ENCODE measurements at regions not wholly inside any gene's neighbourhood (a gene's known extent, or its start where the extent isn't known, plus 50 kb on each side); places are given as distances from the start of the nearest gene placed in this dataset.

DNA sequence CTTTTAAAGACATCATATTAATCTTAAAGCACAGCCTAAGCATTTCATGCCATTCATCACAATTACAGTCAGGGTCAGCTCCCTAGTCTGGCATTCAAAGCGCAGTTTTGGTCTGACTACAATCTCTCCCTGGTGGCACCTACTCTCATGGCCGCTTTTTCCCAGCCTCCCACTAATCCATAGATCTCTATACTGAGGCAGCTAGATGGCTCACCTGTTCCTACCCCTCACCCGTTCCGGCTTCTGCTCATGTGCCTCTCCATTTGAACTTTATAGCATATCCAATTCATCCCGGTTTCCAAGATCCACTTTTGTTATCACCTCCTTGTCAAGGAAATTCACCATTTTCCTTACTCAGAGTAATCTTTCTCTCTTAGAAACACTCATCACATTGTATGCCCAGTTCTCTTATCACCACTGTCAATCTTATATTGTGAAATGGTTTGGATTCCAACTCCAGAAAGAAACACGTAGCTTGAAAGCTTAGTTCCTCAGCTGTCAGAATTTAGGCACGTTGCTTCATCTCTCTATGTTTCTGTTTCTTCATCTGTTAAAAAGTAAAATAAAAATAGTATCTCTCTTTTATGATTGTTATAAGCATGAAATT, 220.0 kb upstream of the UBE2E2 start:
- DNase-seq (ENCODE audit: insufficient read length, low spot score) (no peak), FAIRE-seq (no peak)
- TF ChIP-seq SPI1 (IDR thresholded peaks at IDR 0.05; ENCODE audit: low read depth, low read length) (no peak), PAX5 (IDR thresholded peaks at IDR 0.05; ENCODE audit: insufficient read depth, low read length, severe bottlenecking) (no peak), POLR2A (IDR thresholded peaks at IDR 0.05; ENCODE audit: low read depth, low read length) (no peak), TAF1 (IDR thresholded peaks at IDR 0.05; ENCODE audit: low read depth, low read length) (no peak), POU2F2 (IDR thresholded peaks at IDR 0.05; ENCODE audit: low read depth, low read length) (no peak), POLR2AphosphoS5 (IDR thresholded peaks at IDR 0.05; ENCODE audit: low read depth, low read length) (no peak)

DNA sequence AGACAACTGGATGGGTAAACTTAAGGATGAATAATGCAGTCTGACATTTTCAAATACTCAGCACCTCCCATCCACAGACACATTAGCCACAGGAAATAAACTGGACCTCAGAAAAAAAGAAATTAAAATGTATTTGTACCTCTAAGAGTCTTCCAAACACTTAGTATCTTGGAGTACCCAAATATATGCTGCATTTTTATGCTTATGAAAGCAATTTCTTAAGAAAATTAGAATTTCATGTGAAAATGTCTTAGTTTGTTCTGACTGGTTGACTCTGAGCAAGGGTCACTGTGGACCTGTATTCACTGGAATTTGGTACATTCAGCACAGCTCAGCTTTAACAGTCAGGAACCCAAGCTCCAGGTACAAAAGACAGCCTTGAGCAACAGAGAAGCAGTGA, 216.2 kb upstream of the UBE2E2 start:
- no peak for DNase-seq (ENCODE audit: insufficient read length, low spot score)
- TF ChIP-seq TAF1 (IDR thresholded peaks at IDR 0.05; ENCODE audit: low read depth, low read length) (no peak), SPI1 (IDR thresholded peaks at IDR 0.05; ENCODE audit: low read depth, low read length) (no peak), PAX5 (IDR thresholded peaks at IDR 0.05; ENCODE audit: insufficient read depth, low read length, severe bottlenecking) (no peak)
- FAIRE-seq, result no peak

DNA sequence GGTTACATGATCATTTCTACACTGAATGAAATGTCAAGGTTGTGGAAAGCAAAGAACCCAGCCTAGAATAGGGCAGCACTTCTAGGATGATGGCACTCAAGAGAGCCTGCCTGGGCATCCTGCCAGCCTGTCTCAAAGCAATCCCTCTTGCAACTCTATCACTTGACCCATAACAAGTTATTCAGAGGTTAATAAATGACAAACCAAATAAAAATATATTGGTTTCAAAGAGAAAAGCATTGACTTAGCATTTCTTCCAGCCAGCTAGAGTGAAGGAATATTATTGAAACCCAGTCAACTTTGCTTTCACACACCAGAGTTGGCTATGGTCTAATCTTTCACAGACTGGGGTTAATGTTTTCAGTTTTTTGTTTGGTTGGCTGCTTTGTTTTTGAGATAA, 214.6 kb upstream of the UBE2E2 start:
- FAIRE-seq (no peak), DNase-seq (ENCODE audit: insufficient read length, low spot score) (no peak)
- TF ChIP-seq POLR2AphosphoS5 (IDR thresholded peaks at IDR 0.05; ENCODE audit: low read depth, low read length), result no peak
- no peak for TF ChIP-seq PAX5 (IDR thresholded peaks at IDR 0.05; ENCODE audit: insufficient read depth, low read length, severe bottlenecking)

DNA sequence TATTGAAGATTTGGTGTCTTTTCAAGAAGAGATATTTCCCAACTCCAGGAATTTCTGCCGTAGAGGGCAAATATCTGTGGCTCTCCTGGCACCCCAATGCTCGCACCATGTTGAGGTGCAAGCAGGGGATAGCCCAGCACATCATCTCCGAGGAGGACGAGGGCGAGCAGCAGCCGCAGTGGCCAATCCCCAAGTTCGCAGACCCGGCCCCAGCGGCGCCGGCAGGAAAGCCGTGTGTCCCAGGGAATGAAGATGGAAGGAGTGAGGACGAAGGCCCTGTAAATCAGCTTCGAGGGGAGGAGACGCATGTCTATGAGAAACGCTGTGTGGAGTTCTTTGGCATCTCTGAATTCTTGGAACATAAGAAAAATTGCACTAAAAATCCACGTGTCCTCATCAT, 213.4 kb upstream of the UBE2E2 start:
- DNase-seq (ENCODE audit: insufficient read length, low spot score) (no peak), FAIRE-seq (no peak)
- TF ChIP-seq PAX5 (IDR thresholded peaks at IDR 0.05; ENCODE audit: insufficient read depth, low read length, severe bottlenecking), result no peak
- no peak for TF ChIP-seq POU2F2 (IDR thresholded peaks at IDR 0.05; ENCODE audit: low read depth, low read length)
- TF ChIP-seq POLR2AphosphoS5 (IDR thresholded peaks at IDR 0.05; ENCODE audit: low read depth, low read length), result no peak
- TF ChIP-seq POLR2A (IDR thresholded peaks at IDR 0.05; ENCODE audit: low read depth, low read length), result no peak
- no peak for TF ChIP-seq SPI1 (IDR thresholded peaks at IDR 0.05; ENCODE audit: low read depth, low read length)
- no peak for TF ChIP-seq TAF1 (IDR thresholded peaks at IDR 0.05; ENCODE audit: low read depth, low read length)

DNA sequence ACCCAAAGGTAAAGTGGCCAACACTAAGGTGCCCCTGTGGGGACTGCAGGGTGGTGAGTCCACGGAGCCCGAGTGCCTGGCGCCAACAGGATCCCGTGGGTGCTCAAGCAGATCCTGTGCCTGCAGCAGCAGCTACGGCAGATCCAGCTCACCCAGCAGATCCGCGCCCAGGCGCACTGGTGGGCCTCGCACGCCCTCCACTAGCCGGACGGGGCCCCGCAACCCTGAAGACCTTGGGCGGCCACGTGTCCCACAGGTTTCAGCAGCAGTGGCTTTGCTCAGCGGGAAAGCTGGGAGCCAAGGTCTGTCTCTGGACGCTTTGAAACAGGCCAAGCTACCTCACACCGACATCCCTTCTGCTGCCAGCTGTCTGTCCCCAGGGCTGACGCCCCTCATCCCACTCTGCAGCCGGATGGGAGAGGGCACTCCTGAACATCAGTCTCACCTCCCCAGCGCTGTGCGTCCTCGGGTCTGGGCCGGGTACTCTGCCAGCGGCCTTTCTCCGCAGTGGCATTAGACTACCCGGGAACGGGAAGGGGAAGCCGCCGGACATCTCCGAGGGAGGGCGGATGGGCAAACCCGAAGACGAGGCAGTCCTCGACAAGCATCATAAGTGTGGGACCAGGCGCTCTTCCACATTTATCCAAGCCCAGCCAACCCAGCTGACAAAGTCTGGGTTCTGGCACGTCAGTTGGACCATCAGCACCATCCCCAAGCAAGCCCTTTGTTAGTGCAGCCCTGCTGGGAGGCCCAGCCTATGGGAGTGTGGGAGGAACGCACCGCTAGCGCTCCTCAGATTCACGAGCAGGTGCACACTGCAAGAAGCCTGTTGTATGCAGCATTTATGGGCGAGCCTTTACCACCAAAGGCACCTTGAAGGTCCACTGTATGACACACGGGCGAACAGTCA, 212.6 kb upstream of the UBE2E2 start:
- DNase-seq (ENCODE audit: insufficient read length, low spot score) (no peak), FAIRE-seq (no peak)

DNA sequence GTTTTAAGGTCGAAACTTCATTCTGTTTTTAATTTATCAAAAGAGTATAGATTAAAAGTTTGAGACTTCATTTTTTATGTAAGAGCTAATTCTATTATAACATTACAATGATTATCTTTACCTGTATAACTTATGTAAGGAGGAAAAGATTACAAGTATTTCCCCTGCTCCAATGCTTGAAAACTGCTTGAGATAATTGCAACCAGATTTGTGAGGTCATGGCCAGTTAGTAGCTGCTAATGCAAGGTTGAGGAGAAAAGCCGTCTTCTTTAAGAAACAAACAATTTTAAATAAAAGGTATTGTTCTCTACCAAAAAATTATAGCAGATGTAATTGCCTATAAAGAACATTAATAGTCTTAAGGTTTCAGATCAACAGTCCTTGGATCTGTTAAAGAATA, 208.3 kb upstream of the UBE2E2 start:
- TF ChIP-seq TAF1 (IDR thresholded peaks at IDR 0.05; ENCODE audit: low read depth, low read length) (no peak), SPI1 (IDR thresholded peaks at IDR 0.05; ENCODE audit: low read depth, low read length) (no peak)
- no peak for DNase-seq (ENCODE audit: insufficient read length, low spot score)
- FAIRE-seq, result no peak

More for the DNA sequence above, 212.6 kb upstream of the UBE2E2 start:
- TF ChIP-seq POU2F2 (IDR thresholded peaks at IDR 0.05; ENCODE audit: low read depth, low read length), result no peak
- TF ChIP-seq POLR2AphosphoS5 (IDR thresholded peaks at IDR 0.05; ENCODE audit: low read depth, low read length), result no peak
- TF ChIP-seq PAX5 (IDR thresholded peaks at IDR 0.05; ENCODE audit: insufficient read depth, low read length, severe bottlenecking), result no peak
- TF ChIP-seq SPI1 (IDR thresholded peaks at IDR 0.05; ENCODE audit: low read depth, low read length), result no peak
- TF ChIP-seq POLR2A (IDR thresholded peaks at IDR 0.05; ENCODE audit: low read depth, low read length), result no peak
- TF ChIP-seq TAF1 (IDR thresholded peaks at IDR 0.05; ENCODE audit: low read depth, low read length), result no peak

DNA sequence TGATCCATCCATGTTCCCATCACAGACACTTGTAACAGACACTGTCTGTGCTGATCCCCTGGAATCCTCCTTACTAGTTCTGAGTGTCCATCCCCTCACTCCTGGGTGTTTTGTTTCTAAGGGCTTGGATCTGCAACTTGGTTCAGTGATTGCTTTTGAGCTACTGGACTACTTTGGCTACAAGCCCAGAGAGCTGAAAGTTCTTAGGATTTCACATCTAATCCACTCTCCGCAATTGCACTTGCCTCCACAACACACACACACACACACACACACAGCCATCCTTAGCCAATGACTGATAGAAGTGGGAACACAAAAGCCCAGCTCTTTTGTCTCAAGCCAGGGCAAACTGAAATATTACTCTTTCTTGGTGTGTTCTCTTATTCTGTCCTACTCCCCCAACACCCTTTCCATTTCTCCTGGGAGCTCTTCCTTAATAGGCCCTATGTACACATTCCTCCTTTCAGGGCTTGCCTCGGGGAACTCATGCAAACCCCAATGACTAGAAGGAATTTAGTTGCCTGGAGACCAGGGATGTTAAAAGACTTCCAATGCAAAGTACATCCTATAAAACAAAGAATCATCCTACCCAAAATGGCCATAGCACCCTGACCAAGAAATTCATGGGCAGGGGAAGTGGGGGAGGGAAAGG, 206.1 kb upstream of the UBE2E2 start:
- FAIRE-seq (no peak), DNase-seq (ENCODE audit: insufficient read length, low spot score) (no peak)
- TF ChIP-seq POLR2AphosphoS5 (IDR thresholded peaks at IDR 0.05; ENCODE audit: low read depth, low read length) (no peak), TAF1 (IDR thresholded peaks at IDR 0.05; ENCODE audit: low read depth, low read length) (no peak), PAX5 (IDR thresholded peaks at IDR 0.05; ENCODE audit: insufficient read depth, low read length, severe bottlenecking) (no peak), POLR2A (IDR thresholded peaks at IDR 0.05; ENCODE audit: low read depth, low read length) (no peak), SPI1 (IDR thresholded peaks at IDR 0.05; ENCODE audit: low read depth, low read length) (no peak), POU2F2 (IDR thresholded peaks at IDR 0.05; ENCODE audit: low read depth, low read length) (no peak)

DNA sequence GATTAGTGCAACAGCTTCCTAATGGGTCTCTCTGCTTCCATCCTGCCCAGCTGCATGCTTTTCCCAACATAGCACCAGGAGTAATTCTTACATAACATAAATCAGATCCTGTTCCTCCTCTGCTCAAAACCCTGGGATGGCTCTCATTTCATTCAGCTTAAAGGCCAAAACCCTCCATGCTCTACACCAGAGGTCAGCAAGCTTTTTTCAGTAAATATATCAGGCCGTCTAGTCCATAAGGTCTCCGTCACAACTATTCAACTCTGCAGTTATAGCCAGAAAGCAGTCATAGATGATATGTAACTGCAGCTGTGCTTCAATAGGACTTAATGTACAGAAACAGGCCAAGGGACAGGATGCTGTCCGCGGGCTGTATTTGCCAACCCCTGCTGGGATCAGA, 202.8 kb upstream of the UBE2E2 start:
- FAIRE-seq, result no peak
- no peak for TF ChIP-seq SPI1 (IDR thresholded peaks at IDR 0.05; ENCODE audit: low read depth, low read length)
- no peak for TF ChIP-seq POLR2AphosphoS5 (IDR thresholded peaks at IDR 0.05; ENCODE audit: low read depth, low read length)
- TF ChIP-seq TAF1 (IDR thresholded peaks at IDR 0.05; ENCODE audit: low read depth, low read length), result no peak
- no peak for TF ChIP-seq POU2F2 (IDR thresholded peaks at IDR 0.05; ENCODE audit: low read depth, low read length)
- TF ChIP-seq PAX5 (IDR thresholded peaks at IDR 0.05; ENCODE audit: insufficient read depth, low read length, severe bottlenecking), result no peak
- TF ChIP-seq POLR2A (IDR thresholded peaks at IDR 0.05; ENCODE audit: low read depth, low read length), result no peak
- DNase-seq (ENCODE audit: insufficient read length, low spot score), result no peak

DNA sequence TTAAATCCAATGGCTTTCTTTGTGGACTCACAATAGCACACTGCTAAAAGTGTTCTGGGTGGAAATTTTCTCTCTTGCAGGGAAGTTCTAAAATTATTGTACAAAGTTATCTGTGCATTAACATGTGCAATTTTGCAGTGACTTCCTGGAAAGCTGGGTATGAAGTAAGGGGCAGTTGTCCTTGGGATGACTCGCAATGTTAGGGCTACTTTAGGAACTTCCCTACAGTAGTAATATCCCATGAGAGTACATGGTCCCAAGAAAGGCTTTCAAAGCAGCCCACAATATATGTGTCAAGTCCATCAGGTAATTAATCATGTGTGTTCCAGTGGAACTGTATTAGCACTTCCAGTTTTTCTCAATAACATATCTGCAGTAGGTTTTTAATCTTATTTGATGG, 201.0 kb upstream of the UBE2E2 start:
- FAIRE-seq (no peak), DNase-seq (ENCODE audit: insufficient read length, low spot score) (no peak)
- TF ChIP-seq POLR2A (IDR thresholded peaks at IDR 0.05; ENCODE audit: low read depth, low read length) (no peak), POU2F2 (IDR thresholded peaks at IDR 0.05; ENCODE audit: low read depth, low read length) (no peak), PAX5 (IDR thresholded peaks at IDR 0.05; ENCODE audit: insufficient read depth, low read length, severe bottlenecking) (no peak), TAF1 (IDR thresholded peaks at IDR 0.05; ENCODE audit: low read depth, low read length) (no peak), POLR2AphosphoS5 (IDR thresholded peaks at IDR 0.05; ENCODE audit: low read depth, low read length) (no peak), SPI1 (IDR thresholded peaks at IDR 0.05; ENCODE audit: low read depth, low read length) (no peak)

Measured in GM12891 (cell line).